Karpas-422 (cell line): ENCODE measurements at regions not wholly inside any gene's neighbourhood (a gene's known extent, or its start where the extent isn't known, plus 50 kb on each side); places are given as distances from the start of the nearest gene placed in this dataset.

Experiments
- DNase-seq: peaks from one replicate; pipeline ENCODE4 v3.0.0-alpha.2; 2015
- H2AFZ ChIP-seq: fragments of 200-600 bp; sonication (generic); 2 replicates; pipeline ENCODE4 v1.6.1; 2014; ENCODE audit warnings: antibody characterized with exemption, low read length, mixed read lengths
- H3K27ac ChIP-seq: fragments of 200-600 bp; sonication (generic); 2 replicates; pipeline ENCODE4 v1.5.1; 2014; ENCODE audit warnings: mild to moderate bottlenecking, low read length, moderate library complexity
- H3K27me3 ChIP-seq: fragments of 200-600 bp; sonication (generic); 2 replicates; pipeline ENCODE4 v1.6.1; 2014; ENCODE audit warnings: low read length, mixed read lengths
- H3K36me3 ChIP-seq: fragments of 200-600 bp; sonication (generic); 2 replicates; pipeline ENCODE4 v1.6.1; 2014; ENCODE audit warnings: low read length, mixed read lengths; ENCODE audit not compliant: insufficient read depth
- H3K4me1 ChIP-seq: fragments of 200-600 bp; sonication (generic); 2 replicates; pipeline ENCODE4 v1.6.1; 2014; ENCODE audit warnings: mild to moderate bottlenecking, low read length, mixed read lengths
- H3K4me2 ChIP-seq: fragments of 200-600 bp; sonication (generic); 2 replicates; pipeline ENCODE4 v1.6.1; 2014; ENCODE audit warnings: low read length, low read depth, mild to moderate bottlenecking; ENCODE audit not compliant: poor library complexity, severe bottlenecking
- H3K4me3 ChIP-seq: fragments of 200-600 bp; sonication (generic); 2 replicates; pipeline ENCODE4 v1.5.1; 2014; ENCODE audit warnings: mild to moderate bottlenecking, antibody characterized with exemption, low read length, mixed read lengths
- H3K79me2 ChIP-seq: fragments of 200-600 bp; sonication (generic); 2 replicates; pipeline ENCODE4 v1.6.1; 2014; ENCODE audit warnings: mild to moderate bottlenecking, low read length, mixed read lengths
- H3K9ac ChIP-seq: fragments of 200-600 bp; sonication (generic); 2 replicates; pipeline ENCODE4 v1.6.0; 2014; ENCODE audit warnings: low read length
- H3K9me2 ChIP-seq: fragments of 200-600 bp; sonication (generic), shearing (Covaris generic); replicated peaks from 2 replicates; pipeline ENCODE4 v1.6.0; 2014; ENCODE audit warnings: mild to moderate bottlenecking, low read length, moderate library complexity; ENCODE audit not compliant: insufficient read depth
- H3K9me3 ChIP-seq: fragments of 300-700, 200-600 bp; sonication (generic); 2 replicates; pipeline ENCODE4 v1.6.1; 2014; ENCODE audit warnings: low read length, mixed read lengths
- H4K20me1 ChIP-seq: fragments of 200-600 bp; sonication (generic); 2 replicates; pipeline ENCODE4 v1.6.1; 2014; ENCODE audit warnings: mild to moderate bottlenecking, antibody characterized with exemption, low read length, low read depth; ENCODE audit not compliant: insufficient read depth

DNA sequence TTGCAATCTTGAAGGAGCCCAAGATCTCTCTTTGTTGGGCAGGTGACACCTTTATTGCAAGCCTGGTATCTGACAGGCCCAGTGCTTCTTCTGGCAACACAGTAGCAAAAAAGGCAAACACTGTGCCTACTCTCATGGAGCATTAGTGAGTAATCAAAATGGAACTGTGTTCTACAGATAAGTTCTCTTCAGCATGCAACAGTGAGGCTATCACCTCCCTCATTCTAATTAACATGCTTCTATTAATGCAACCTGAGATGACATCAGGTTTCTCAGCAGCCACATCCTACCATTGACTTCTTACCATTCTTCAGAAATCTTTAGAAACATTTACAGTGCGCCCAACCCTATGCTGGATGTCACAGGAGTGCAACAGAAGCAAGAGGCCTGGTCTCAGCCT, 77.9 kb upstream of the KCNMA1 start:
- Histone ChIP-seq H4K20me1 (no peaks in the 10 kb centered on the region), H3K9ac (no peak overlapping the region), H3K4me1 (peaks cover 13% of the 10 kb centered on the region), H3K36me3 (no peaks in the 10 kb centered on the region), H3K4me3 (no peak overlapping the region), H3K27ac (no peak overlapping the region), H2AFZ (no peak overlapping the region), H3K27me3 (no peaks in the 10 kb centered on the region), H3K9me2 (no peaks in the 10 kb centered on the region), H3K9me3 (no peaks in the 10 kb centered on the region), H3K4me2 (no peak overlapping the region), H3K79me2 (no peaks in the 10 kb centered on the region)
- no peak for DNase-seq

DNA sequence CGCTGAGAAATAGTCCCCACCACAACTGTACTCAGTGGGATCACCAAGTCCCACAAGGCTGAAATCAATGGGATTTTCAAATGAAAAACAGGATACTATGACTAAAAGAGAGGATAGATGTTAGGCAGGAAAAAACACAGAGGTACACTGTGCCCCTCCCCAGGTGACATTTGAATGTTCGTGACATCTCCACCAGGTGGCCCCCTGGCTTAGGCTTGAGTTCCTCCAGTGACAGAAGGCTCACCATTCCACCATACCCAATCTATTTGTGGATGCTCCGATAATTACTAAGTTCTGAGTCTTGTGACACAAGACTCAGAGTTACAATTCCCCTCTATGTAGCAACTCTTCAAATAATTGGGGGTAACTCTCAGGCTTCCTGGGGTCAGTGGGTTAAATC, 77.5 kb upstream of the KCNMA1 start:
- Histone ChIP-seq H3K9me2 (no peaks in the 10 kb centered on the region), H4K20me1 (no peaks in the 10 kb centered on the region), H2AFZ (no peak overlapping the region), H3K9ac (no peak overlapping the region), H3K27me3 (no peaks in the 10 kb centered on the region), H3K9me3 (no peaks in the 10 kb centered on the region), H3K36me3 (no peaks in the 10 kb centered on the region), H3K4me3 (no peak overlapping the region), H3K27ac (no peak overlapping the region), H3K79me2 (no peaks in the 10 kb centered on the region), H3K4me1 (peaks cover 17% of the 10 kb centered on the region), H3K4me2 (no peak overlapping the region)
- peak; percentile 71 for DNase-seq

DNA sequence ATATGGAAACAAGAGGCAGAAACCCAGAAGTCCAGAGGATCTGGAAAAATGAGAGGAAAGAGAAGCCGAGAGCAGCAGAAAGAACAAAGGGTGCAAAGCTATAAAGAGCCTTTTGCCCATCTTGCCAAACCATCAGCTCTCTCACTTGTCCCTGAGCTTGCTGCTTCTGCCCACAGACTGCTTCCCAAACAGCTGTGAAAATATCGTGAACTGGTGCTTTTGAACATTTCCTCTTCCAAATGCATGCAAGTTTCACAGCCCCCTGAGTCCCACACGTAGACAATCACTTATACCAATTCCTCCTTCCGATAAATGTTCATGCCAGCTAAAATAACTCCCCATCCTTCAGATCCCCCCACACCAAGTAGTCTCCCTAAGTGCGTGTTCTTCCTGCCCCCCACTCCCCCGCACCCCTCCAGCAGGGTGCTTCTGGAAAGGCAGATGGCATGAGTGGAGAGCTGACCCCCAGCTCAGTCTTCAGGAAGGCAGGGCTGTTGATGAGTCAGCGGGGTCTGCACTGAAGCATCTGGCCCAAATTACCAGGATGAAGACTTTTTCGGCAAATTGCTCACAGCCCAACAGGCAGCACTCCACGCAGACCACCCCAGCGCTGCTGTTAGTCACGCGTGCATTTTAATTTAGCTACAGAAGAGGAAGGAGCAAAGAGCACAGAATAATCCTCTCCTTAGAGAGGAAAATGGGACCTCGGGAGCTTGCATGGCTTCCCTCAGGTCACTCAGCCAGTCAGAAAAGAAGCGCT, 76.1 kb upstream of the KCNMA1 start:
- no peaks in the 10 kb centered on the region for H4K20me1 ChIP-seq
- no peak overlapping the region for H2AFZ ChIP-seq
- peaks cover 21% of the 10 kb centered on the region for H3K4me1 ChIP-seq
- H3K27me3 ChIP-seq, result no peaks in the 10 kb centered on the region
- no peak overlapping the region for H3K4me3 ChIP-seq
- DNase-seq, result no peak
- no peaks in the 10 kb centered on the region for H3K79me2 ChIP-seq
- no peaks in the 10 kb centered on the region for H3K36me3 ChIP-seq
- no peak overlapping the region for H3K4me2 ChIP-seq
- H3K9me3 ChIP-seq, result no peaks in the 10 kb centered on the region
- H3K9ac ChIP-seq, result no peak overlapping the region
- no peak overlapping the region for H3K27ac ChIP-seq
- no peaks in the 10 kb centered on the region for H3K9me2 ChIP-seq

DNA sequence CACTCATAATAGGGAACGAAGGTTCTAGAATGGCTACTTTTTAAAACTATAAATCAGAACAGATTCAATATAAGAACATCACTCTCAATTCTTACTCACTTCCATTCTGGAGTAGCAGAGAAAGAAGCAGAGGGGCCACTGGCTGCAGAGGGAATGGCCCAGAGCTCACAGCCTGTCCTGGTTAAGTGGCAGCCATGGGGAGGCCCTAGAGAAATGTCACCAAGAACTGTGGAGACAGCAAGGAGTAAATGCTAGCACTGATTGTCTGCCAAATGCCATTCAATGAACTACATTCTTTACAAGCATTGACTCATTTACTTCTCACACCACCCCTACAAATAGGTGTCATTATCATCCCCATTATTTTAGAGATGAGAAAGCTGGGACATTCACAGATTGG, 74.6 kb upstream of the KCNMA1 start:
- Histone ChIP-seq H4K20me1 (no peaks in the 10 kb centered on the region), H3K4me2 (no peak overlapping the region), H2AFZ (no peak overlapping the region), H3K4me3 (no peak overlapping the region), H3K9ac (no peak overlapping the region), H3K9me3 (no peaks in the 10 kb centered on the region), H3K9me2 (no peaks in the 10 kb centered on the region), H3K4me1 (peaks cover 25% of the 10 kb centered on the region), H3K27me3 (no peaks in the 10 kb centered on the region), H3K27ac (no peak overlapping the region), H3K36me3 (no peaks in the 10 kb centered on the region), H3K79me2 (no peaks in the 10 kb centered on the region)
- DNase-seq, result no peak

DNA sequence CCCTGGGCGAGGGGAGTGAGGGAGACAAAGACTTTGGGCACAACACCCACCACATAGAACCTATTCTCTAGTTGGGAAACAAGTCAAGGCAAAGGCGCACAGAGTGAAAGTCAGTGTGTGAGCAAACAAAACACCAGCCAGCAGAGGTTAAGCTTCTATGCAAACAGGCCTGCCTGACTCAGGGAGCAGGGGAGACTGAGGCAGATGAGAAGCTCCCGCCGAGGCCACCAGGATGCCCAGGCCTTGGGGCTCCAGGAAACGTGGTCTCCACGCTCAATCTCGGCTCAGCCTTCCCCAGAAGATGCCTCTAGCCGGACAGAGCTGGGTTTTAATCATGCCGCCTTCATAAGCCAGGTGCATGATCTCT, 74.1 kb upstream of the KCNMA1 start:
- no peak for DNase-seq
- Histone ChIP-seq H3K27me3 (no peaks in the 10 kb centered on the region), H3K27ac (no peak overlapping the region), H3K4me1 (peaks cover 25% of the 10 kb centered on the region), H2AFZ (peak overlapping the region; percentile 9; the same call in 1 of the 2 replicates), H3K9me3 (no peaks in the 10 kb centered on the region), H3K4me2 (peak overlapping the region; percentile 81), H3K79me2 (no peaks in the 10 kb centered on the region), H3K9me2 (no peaks in the 10 kb centered on the region), H3K36me3 (no peaks in the 10 kb centered on the region), H3K9ac (peak overlapping the region; percentile 64; the same call in 1 of the 2 replicates), H3K4me3 (no peak overlapping the region; the same call in 1 of the 2 replicates), H4K20me1 (no peaks in the 10 kb centered on the region)

DNA sequence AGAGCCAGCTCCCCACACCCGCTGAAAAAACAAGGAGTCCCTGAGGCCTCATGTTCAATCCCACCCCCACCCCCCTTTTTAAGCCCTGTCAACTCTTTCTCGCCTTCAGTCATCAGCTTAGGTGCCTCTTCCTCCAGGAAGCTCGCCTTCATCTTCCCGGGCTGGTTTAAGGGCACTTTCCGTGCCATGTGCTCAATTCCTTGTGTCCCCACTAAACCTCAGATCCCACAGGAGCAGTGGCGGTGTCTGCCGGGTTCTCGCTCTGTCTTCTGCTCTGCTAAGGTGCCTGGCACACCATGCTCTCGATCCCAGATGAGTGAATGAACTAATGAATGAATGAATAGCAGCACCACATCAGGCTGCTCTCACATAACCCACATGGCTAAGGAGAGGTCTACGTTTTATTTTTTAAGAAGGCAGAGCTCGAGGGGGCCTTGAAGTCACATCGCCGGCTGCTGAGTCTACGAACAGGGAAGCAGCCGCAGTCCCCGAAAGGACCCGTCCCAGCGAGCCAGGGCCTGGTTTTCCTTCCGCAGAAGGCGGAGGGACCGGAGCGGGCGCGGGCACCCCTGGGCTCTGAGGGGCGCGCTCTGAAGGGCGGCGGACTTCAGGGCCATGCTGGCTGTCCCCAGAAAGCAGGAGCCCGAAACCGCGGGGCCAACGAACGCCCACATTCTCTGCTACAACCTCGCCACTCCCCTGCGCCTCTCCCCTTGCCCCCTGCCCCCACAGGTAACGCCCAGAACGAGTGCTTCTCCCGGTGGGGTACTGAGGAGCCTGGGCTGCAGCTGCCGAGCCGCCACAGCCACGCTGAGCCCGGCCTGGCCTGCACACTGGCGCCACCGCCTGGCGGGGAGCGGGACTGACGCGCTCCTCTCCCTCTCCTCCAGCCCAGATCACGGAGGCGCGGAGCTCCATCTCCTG, 73.4 kb upstream of the KCNMA1 start:
- H3K4me3 ChIP-seq, result peak overlapping the region; percentile 62
- DNase-seq, result peak; percentile 92
- H3K27ac ChIP-seq, result no peak overlapping the region
- H3K9me2 ChIP-seq, result no peaks in the 10 kb centered on the region
- H3K27me3 ChIP-seq, result no peaks in the 10 kb centered on the region
- H3K9ac ChIP-seq, result peak overlapping the region; percentile 64
- H3K79me2 ChIP-seq, result no peaks in the 10 kb centered on the region
- peak overlapping the region; percentile 77 for H2AFZ ChIP-seq
- H4K20me1 ChIP-seq, result no peaks in the 10 kb centered on the region
- H3K4me1 ChIP-seq, result peaks cover 25% of the 10 kb centered on the region
- H3K9me3 ChIP-seq, result no peaks in the 10 kb centered on the region
- no peaks in the 10 kb centered on the region for H3K36me3 ChIP-seq
- H3K4me2 ChIP-seq, result peak overlapping the region; percentile 81

DNA sequence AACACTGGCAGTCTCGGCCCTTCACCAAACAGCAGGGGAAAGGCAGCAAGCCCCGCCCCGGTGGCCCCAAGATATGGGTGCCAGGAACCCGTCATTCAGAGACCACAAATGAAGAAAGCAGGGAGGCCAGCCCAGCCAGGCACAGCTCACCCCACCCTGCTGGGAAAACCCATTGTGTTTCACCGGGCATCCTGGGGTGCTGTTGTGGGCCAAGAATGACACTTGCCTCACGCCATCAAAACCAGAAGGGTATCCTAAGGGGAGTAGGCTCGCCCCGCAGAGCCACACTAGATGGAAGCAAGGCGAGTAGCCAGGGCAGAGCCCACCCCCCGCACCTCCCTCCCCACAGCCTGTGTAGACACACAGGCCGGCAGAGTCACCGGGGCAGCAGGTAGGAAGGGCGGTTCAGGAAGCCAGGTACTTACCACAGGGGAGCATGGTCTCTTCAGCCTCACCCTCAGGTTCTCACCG, 72.5 kb upstream of the KCNMA1 start:
- H3K9me3 ChIP-seq, result no peaks in the 10 kb centered on the region
- H3K27me3 ChIP-seq, result no peaks in the 10 kb centered on the region
- no peaks in the 10 kb centered on the region for H3K36me3 ChIP-seq
- no peaks in the 10 kb centered on the region for H4K20me1 ChIP-seq
- H3K9ac ChIP-seq, result peak overlapping the region; percentile 64; the same call in 1 of the 2 replicates
- DNase-seq, result no peak
- H2AFZ ChIP-seq, result peak overlapping the region; percentile 77
- peak overlapping the region; percentile 62; the same call in 1 of the 2 replicates for H3K4me3 ChIP-seq
- peak overlapping the region; percentile 81 for H3K4me2 ChIP-seq
- no peaks in the 10 kb centered on the region for H3K79me2 ChIP-seq
- peaks cover 25% of the 10 kb centered on the region for H3K4me1 ChIP-seq
- no peaks in the 10 kb centered on the region for H3K9me2 ChIP-seq
- no peak overlapping the region for H3K27ac ChIP-seq

DNA sequence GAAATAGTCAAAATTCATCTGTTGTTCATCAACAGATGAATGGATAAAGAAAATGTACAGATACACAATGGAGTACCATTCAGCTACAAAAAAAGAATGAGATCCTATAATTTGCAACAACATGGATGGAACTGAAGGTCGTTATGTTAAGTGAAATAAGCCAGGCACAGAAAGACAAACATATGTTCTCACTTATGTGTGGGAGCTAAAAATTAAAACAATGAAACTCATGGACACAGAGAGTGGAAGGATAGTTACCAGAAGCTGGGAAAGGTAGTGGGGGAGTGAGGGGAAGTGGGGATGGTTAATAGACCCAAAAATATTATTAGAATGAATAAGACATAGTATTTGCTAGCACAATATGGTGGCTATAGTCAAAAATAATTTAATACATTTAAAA, 70.0 kb upstream of the KCNMA1 start:
- H3K9me2 ChIP-seq, result no peaks in the 10 kb centered on the region
- no peaks in the 10 kb centered on the region for H3K79me2 ChIP-seq
- no peaks in the 10 kb centered on the region for H3K27me3 ChIP-seq
- H3K27ac ChIP-seq, result no peak overlapping the region
- H3K9ac ChIP-seq, result no peak overlapping the region
- H3K9me3 ChIP-seq, result no peaks in the 10 kb centered on the region
- H3K4me3 ChIP-seq, result no peak overlapping the region
- H4K20me1 ChIP-seq, result no peaks in the 10 kb centered on the region
- no peak for DNase-seq
- no peaks in the 10 kb centered on the region for H3K36me3 ChIP-seq
- H3K4me2 ChIP-seq, result no peak overlapping the region
- H2AFZ ChIP-seq, result no peak overlapping the region
- peaks cover 25% of the 10 kb centered on the region for H3K4me1 ChIP-seq
